HG03066 (cell line): ENCODE measurements at regions not wholly inside any gene's neighbourhood (a gene's known extent, or its start where the extent isn't known, plus 50 kb on each side); places are given as distances from the start of the nearest gene placed in this dataset.
"Not testable (repeated sequence)": the region's sequence is repeated elsewhere in the genome, so short reads cannot be mapped to it uniquely, and the experiment has no call there.

ENCODE experiments used
- ATAC-seq: cut with Tn5 transposase; IDR thresholded peaks from one replicate; pipeline ENCODE4 v1.9.1; 2021; ENCODE audit warnings: low read depth; ENCODE audit not compliant: unreplicated experiment

GRCh38 chrX:123108513-123109427 lies 75.3 kb upstream of the GRIA3 start:
- no peak for ATAC-seq

- no peak for ATAC-seq
Measured at GRCh38 chrX:123121241-123121640, 62.8 kb upstream of the GRIA3 start.

- not testable (repeated sequence) for ATAC-seq
Measured at GRCh38 chrX:123129805-123130204, 54.3 kb upstream of the GRIA3 start.
